Calu3 (cell line): ENCODE measurements at regions not wholly inside any gene's neighbourhood (a gene's known extent, or its start where the extent isn't known, plus 50 kb on each side); places are given as distances from the start of the nearest gene placed in this dataset.

ENCODE experiments used
- BruUV-seq: library from RNA; stranded (reverse); fragments of 400-500 nt; replicated peaks from 2 replicates; lab custom pipeline; 2021; lab: Mats Ljungman, UMichigan
- CTCF ChIA-PET: fragments of 300-600 bp; sonication (Branson Sonifier 250); formaldehyde crosslinking; loops from one replicate; lab custom pipeline; 2022; ENCODE audit warnings: antibody characterized with exemption; lab: Charles Lee
- DNase-seq: peaks from one replicate; pipeline ENCODE4 v3.0.0; 2022
- H3K27ac Mint-ChIP-seq: one replicate; pipeline ENCODE4 v1.8.0; 2022; ENCODE audit warnings: mixed read lengths; ENCODE audit not compliant: unreplicated experiment
- H3K27me3 Mint-ChIP-seq: one replicate; pipeline ENCODE4 v1.8.0; 2022; ENCODE audit warnings: mixed read lengths; ENCODE audit not compliant: unreplicated experiment
- H3K36me3 Mint-ChIP-seq: one replicate; pipeline ENCODE4 v1.8.0; 2022; ENCODE audit warnings: mild to moderate bottlenecking, moderate library complexity, mixed read lengths; ENCODE audit not compliant: insufficient read depth, unreplicated experiment
- H3K4me1 Mint-ChIP-seq: one replicate; pipeline ENCODE4 v1.8.0; 2022; ENCODE audit warnings: mild to moderate bottlenecking, low read depth, mixed read lengths; ENCODE audit not compliant: unreplicated experiment
- H3K4me3 Mint-ChIP-seq: one replicate; pipeline ENCODE4 v1.8.0; 2022; ENCODE audit warnings: mild to moderate bottlenecking, low read depth, moderate library complexity, mixed read lengths; ENCODE audit not compliant: unreplicated experiment
- H3K9me3 Mint-ChIP-seq: one replicate; pipeline ENCODE4 v1.8.0; 2022; ENCODE audit warnings: low read depth, mixed read lengths; ENCODE audit not compliant: unreplicated experiment
- CTCF ChIP-seq: fragments of 200-600 bp; IDR thresholded peaks from one replicate; pipeline ENCODE4 v1.8.0; 2022; ENCODE audit warnings: antibody characterized with exemption; ENCODE audit not compliant: unreplicated experiment
- intact Hi-C: fragments of 100-400 bp; cut with micrococcal nuclease; formaldehyde crosslinking; loops from one replicate; pipeline ENCODE4 v1.10.0; 2022; ENCODE audit not compliant: unreplicated experiment

- no peak overlapping the region for H3K4me3 Mint-ChIP-seq
- intact Hi-C loops, result loop anchor here (10.0 kb wide), 1 partner anchor 704 kb away; no protein-coding TSS in a partner anchor
- no TSS peak for BruUV-seq
- TF ChIP-seq CTCF, result no peak
- no peak overlapping the region for H3K27ac Mint-ChIP-seq
- H3K36me3 Mint-ChIP-seq, result no peaks in the 10 kb centered on the region
- H3K9me3 Mint-ChIP-seq, result no peaks in the 10 kb centered on the region
- no peak for DNase-seq
- H3K27me3 Mint-ChIP-seq, result no peaks in the 10 kb centered on the region
- CTCF ChIA-PET, result no interaction called here
- no peaks in the 10 kb centered on the region for H3K4me1 Mint-ChIP-seq
These were observed 438.9 kb downstream of the SATB2 start for GRCh38 chr2:199018826-199019225.

GRCh38 chr2:199015072-199015471 is 442.7 kb downstream of the SATB2 start:
- Mint-ChIP-seq H3K9me3 (no peaks in the 10 kb centered on the region), H3K27me3 (no peaks in the 10 kb centered on the region), H3K27ac (no peak overlapping the region), H3K4me3 (no peak overlapping the region), H3K36me3 (no peaks in the 10 kb centered on the region), H3K4me1 (no peaks in the 10 kb centered on the region)
- no TSS peak for BruUV-seq
- no peak for TF ChIP-seq CTCF
- CTCF ChIA-PET, result no interaction called here
- intact Hi-C loops, result loop anchor here (10.0 kb wide), 1 partner anchor 700 kb away; no protein-coding TSS in a partner anchor
- DNase-seq, result no peak

GRCh38 chr2:199014226-199014625 is 443.5 kb downstream of the SATB2 start:
- H3K9me3 Mint-ChIP-seq, result no peaks in the 10 kb centered on the region
- H3K27ac Mint-ChIP-seq, result no peak overlapping the region
- H3K36me3 Mint-ChIP-seq, result no peaks in the 10 kb centered on the region
- H3K4me3 Mint-ChIP-seq, result no peak overlapping the region
- BruUV-seq, result no TSS peak
- DNase-seq, result no peak
- TF ChIP-seq CTCF, result no peak
- intact Hi-C loops, result loop anchor here (10.0 kb wide), 1 partner anchor 699 kb away; no protein-coding TSS in a partner anchor
- CTCF ChIA-PET, result interaction anchor here (0.9 kb wide), 1 partner anchor 12 kb away, joined by 3 read pairs; no protein-coding TSS in a partner anchor
- no peaks in the 10 kb centered on the region for H3K4me1 Mint-ChIP-seq
- H3K27me3 Mint-ChIP-seq, result no peaks in the 10 kb centered on the region

- Mint-ChIP-seq H3K9me3 (peaks cover 2% of the 10 kb centered on the region), H3K4me3 (no peak overlapping the region), H3K27ac (no peak overlapping the region), H3K36me3 (no peaks in the 10 kb centered on the region), H3K4me1 (no peaks in the 10 kb centered on the region), H3K27me3 (no peaks in the 10 kb centered on the region)
- BruUV-seq, result no TSS peak
- no peak for DNase-seq
- intact Hi-C loops, result loop anchor here (10.0 kb wide), 1 partner anchor 697 kb away; no protein-coding TSS in a partner anchor
- TF ChIP-seq CTCF, result no peak
- CTCF ChIA-PET, result no interaction called here
These were observed 445.8 kb downstream of the SATB2 start for GRCh38 chr2:199011908-199012307.
